IMR-90 (cell line): ENCODE measurements at regions not wholly inside any gene's neighbourhood (a gene's known extent, or its start where the extent isn't known, plus 50 kb on each side); places are given as distances from the start of the nearest gene placed in this dataset.

ENCODE experiments used
- ATAC-seq: fragments of 200-7000 bp; cut with Tn5 transposase; 2 replicates; pipeline ENCODE4 v1.9.1; 2020; ENCODE audit warnings: low read depth, mild to moderate bottlenecking, moderate library complexity
- BruUV-seq: library from RNA; stranded (reverse); fragments of 400-500 nt; replicated peaks from 2 replicates; lab custom pipeline; 2021; lab: Mats Ljungman, UMichigan
- CTCF ChIA-PET: fragments of 300-600 bp; formaldehyde crosslinking; extraction: SDS; loops from one replicate; lab custom pipeline; 2021; ENCODE audit warnings: antibody characterized with exemption; lab: Yijun Ruan, JAX
- POLR2A ChIA-PET: fragments of 300-600 bp; sonication (Branson Sonifier 250); formaldehyde crosslinking; loops from one replicate; lab custom pipeline; 2022; ENCODE audit warnings: antibody characterized with exemption; ENCODE audit not compliant: unreplicated experiment; lab: Charles Lee
- DNase-seq: peaks from one replicate; pipeline ENCODE4 v3.0.0; 2013
- H2AFZ ChIP-seq: replicated peaks from 2 replicates; pipeline ENCODE3; 2013; ENCODE audit warnings: low read length, mild to moderate bottlenecking; ENCODE audit not compliant: poor library complexity
- H2AK5ac ChIP-seq: 2 replicates; pipeline ENCODE4 v1.6.1; 2013; ENCODE audit warnings: low read depth, low read length, inconsistent platforms
- H2AK9ac ChIP-seq: replicated peaks from 2 replicates; pipeline ENCODE3; 2013; ENCODE audit warnings: mild to moderate bottlenecking, low read depth, low read length, moderate library complexity; ENCODE audit not compliant: poor library complexity
- H2BK120ac ChIP-seq: 2 replicates; pipeline ENCODE4 v1.6.1; 2013; ENCODE audit warnings: low read depth, low read length, inconsistent platforms
- H2BK15ac ChIP-seq: 3 replicates; pipeline ENCODE4 v1.6.1; 2013; ENCODE audit warnings: low read depth, low read length, inconsistent platforms
- H2BK20ac ChIP-seq: 2 replicates; pipeline ENCODE4 v1.6.1; 2013; ENCODE audit warnings: low read depth, mild to moderate bottlenecking, inconsistent platforms, low read length, moderate library complexity
- H2BK5ac ChIP-seq: 2 replicates; pipeline ENCODE4 v1.6.1; 2013; ENCODE audit warnings: mild to moderate bottlenecking, low read depth, low read length, inconsistent platforms; ENCODE audit not compliant: poor library complexity, severe bottlenecking
- H3K14ac ChIP-seq: replicated peaks from 2 replicates; pipeline ENCODE4 v1.6.1; 2013; ENCODE audit warnings: low read depth, low read length, inconsistent platforms
- H3K18ac ChIP-seq: 2 replicates; pipeline ENCODE4 v1.6.1; 2013; ENCODE audit warnings: low read depth, low read length, control low read depth
- H3K23ac ChIP-seq: 2 replicates; pipeline ENCODE4 v1.6.1; 2013; ENCODE audit warnings: low read depth, low read length, inconsistent platforms
- H3K27ac ChIP-seq: 2 replicates; pipeline ENCODE4 v1.5.1; 2013; ENCODE audit warnings: mild to moderate bottlenecking, control low read depth, low read length; ENCODE audit not compliant: insufficient read depth
- H3K27me3 ChIP-seq: 2 replicates; pipeline ENCODE4 v1.6.1; 2013; ENCODE audit warnings: low read length; ENCODE audit not compliant: control insufficient read depth, insufficient read depth
- H3K36me3 ChIP-seq: 2 replicates; pipeline ENCODE4 v1.6.1; 2013; ENCODE audit warnings: low read length, mixed read lengths; ENCODE audit not compliant: control insufficient read depth, insufficient read depth
- H3K4ac ChIP-seq: 2 replicates; pipeline ENCODE4 v1.6.1; 2013; ENCODE audit warnings: low read depth, low read length, inconsistent platforms
- H3K4me1 ChIP-seq: 2 replicates; pipeline ENCODE4 v1.6.1; 2013; ENCODE audit warnings: low read length, mixed read lengths; ENCODE audit not compliant: control insufficient read depth, insufficient read depth
- H3K4me2 ChIP-seq: 2 replicates; pipeline ENCODE4 v1.6.1; 2013; ENCODE audit warnings: low read depth, mild to moderate bottlenecking, control low read depth, low read length, moderate library complexity
- H3K4me3 ChIP-seq: 2 replicates; pipeline ENCODE4 v1.5.1; 2013; ENCODE audit warnings: low read depth, mild to moderate bottlenecking, control low read depth, low read length, moderate library complexity; ENCODE audit not compliant: insufficient read depth
- H3K56ac ChIP-seq: 2 replicates; pipeline ENCODE4 v1.6.1; 2013; ENCODE audit warnings: low read length, inconsistent platforms; ENCODE audit not compliant: insufficient read depth; ENCODE audit errors: extremely low read depth
- H3K79me1 ChIP-seq, 2 experiments: 2 replicates each; pipeline ENCODE4 v1.6.1; 2013; ENCODE audit warnings: low read length in 2 of 2, inconsistent platforms in 1 of 2, low read depth in 1 of 2
- H3K9ac ChIP-seq: 2 replicates; pipeline ENCODE4 v1.6.1; 2013; ENCODE audit warnings: low read depth, low read length, control low read depth
- H3K9me1 ChIP-seq: 2 replicates; pipeline ENCODE4 v1.6.1; 2013; ENCODE audit warnings: low read length, inconsistent platforms; ENCODE audit not compliant: insufficient read depth
- H3K9me3 ChIP-seq: 2 replicates; pipeline ENCODE4 v1.6.1; 2013; ENCODE audit warnings: low read length; ENCODE audit not compliant: control insufficient read depth, insufficient read depth
- H4K20me1 ChIP-seq: 2 replicates; pipeline ENCODE4 v1.6.1; 2013; ENCODE audit warnings: low read length, inconsistent platforms; ENCODE audit not compliant: insufficient read depth
- H4K5ac ChIP-seq: 2 replicates; pipeline ENCODE4 v1.6.1; 2013; ENCODE audit warnings: mild to moderate bottlenecking, low read depth, low read length, control low read depth
- H4K8ac ChIP-seq, 2 experiments: 2 replicates each; pipeline ENCODE4 v1.6.1; 2013; ENCODE audit warnings: low read depth in 2 of 2, low read length in 2 of 2, control low read depth in 1 of 2, inconsistent platforms in 1 of 2
- H4K91ac ChIP-seq: 2 replicates; pipeline ENCODE4 v1.6.1; 2013; ENCODE audit warnings: low read depth, low read length, inconsistent platforms; ENCODE audit not compliant: insufficient read depth
- BHLHE40 ChIP-seq: fragments of 150-350 bp; IDR thresholded peaks from 2 replicates; pipeline ENCODE4 v1.6.1; 2016; ENCODE audit warnings: mild to moderate bottlenecking, low read depth, low read length
- CEBPB ChIP-seq: IDR thresholded peaks from 2 replicates; pipeline ENCODE4 v1.6.1; 2012; ENCODE audit warnings: low read depth, low read length, improper control_type of control experiment
- CHD1 ChIP-seq: IDR thresholded peaks from 2 replicates; pipeline ENCODE4 v1.6.1; 2012; ENCODE audit warnings: low read depth, low read length, improper control_type of control experiment
- FOS ChIP-seq: fragments of 150-350 bp; IDR thresholded peaks from 2 replicates; pipeline ENCODE4 v1.6.1; 2016; ENCODE audit warnings: low read depth, low read length
- MAZ ChIP-seq: IDR thresholded peaks from 2 replicates; pipeline ENCODE4 v1.6.1; 2012; ENCODE audit warnings: low read depth, mild to moderate bottlenecking, low read length, improper control_type of control experiment, moderate library complexity, borderline replicate concordance
- NFE2L2 ChIP-seq: fragments of 150-350 bp; IDR thresholded peaks from 2 replicates; pipeline ENCODE4 v1.6.1; 2016; ENCODE audit warnings: low read depth, mild to moderate bottlenecking, low read length
- POLR2A ChIP-seq: IDR thresholded peaks from 2 replicates; pipeline ENCODE4 v1.6.1; 2012; ENCODE audit warnings: mild to moderate bottlenecking, low read depth, low read length
- RAD21 ChIP-seq: IDR thresholded peaks from 2 replicates; pipeline ENCODE4 v1.6.1; 2012; ENCODE audit warnings: low read length, improper control_type of control experiment
- RCOR1 ChIP-seq: IDR thresholded peaks from 2 replicates; pipeline ENCODE4 v1.6.1; 2012; ENCODE audit warnings: mild to moderate bottlenecking, low read length, improper control_type of control experiment; ENCODE audit not compliant: insufficient replicate concordance
- RFX5 ChIP-seq: IDR thresholded peaks from 2 replicates; pipeline ENCODE4 v1.8.0; 2012; ENCODE audit warnings: low read depth, mild to moderate bottlenecking, low read length, moderate library complexity
- SMC3 ChIP-seq: fragments of 150-350 bp; IDR thresholded peaks from 2 replicates; pipeline ENCODE4 v1.6.1; 2016; ENCODE audit warnings: low read depth, mild to moderate bottlenecking, antibody characterized with exemption, low read length, moderate library complexity
- WGBS, 2 experiments: methylation state at CpG; one replicate each; pipeline versions ENCODE4 v1.1.5 to v1.1.7; 2013; ENCODE audit warnings: missing lambda C conversion rate in 2 of 2; ENCODE audit not compliant: insufficient read length in 1 of 2; ENCODE audit errors: extremely low coverage in 2 of 2; 5-methylcytosine and 5-hydroxymethylcytosine counted together
- dilution Hi-C: fragments of 300-500 bp; cut with HindIII; formaldehyde crosslinking; loops from one replicate; pipeline ENCODE4 v1.14.3; 2018; ENCODE audit warnings: low sequenced_read_pairs; ENCODE audit not compliant: unreplicated experiment
- in situ Hi-C: fragments of 300-500 bp; cut with MboI; formaldehyde crosslinking; loops from 3 replicates; pipeline ENCODE4 v1.14.3; 2019; ENCODE audit warnings: low sequenced_read_pairs, inconsistent platforms, mixed read lengths
- intact Hi-C: fragments of 100-400 bp; cut with micrococcal nuclease; formaldehyde crosslinking; loops from 2 replicates; pipeline ENCODE4 v1.10.0; 2022
- TF ChIP-seq, protein P1 (sequence below): fragments of 150-350 bp; IDR thresholded peaks from 2 replicates; pipeline ENCODE4 v1.6.1; 2017; ENCODE audit warnings: mild to moderate bottlenecking, antibody characterized with exemption, low read length, low read depth
- TF ChIP-seq, protein P2 (sequence below): conservative IDR thresholded peaks from 2 replicates; pipeline ENCODE4 v1.5.1; 2012; ENCODE audit warnings: mild to moderate bottlenecking, low read depth, low read length, improper control_type of control experiment

DNA sequence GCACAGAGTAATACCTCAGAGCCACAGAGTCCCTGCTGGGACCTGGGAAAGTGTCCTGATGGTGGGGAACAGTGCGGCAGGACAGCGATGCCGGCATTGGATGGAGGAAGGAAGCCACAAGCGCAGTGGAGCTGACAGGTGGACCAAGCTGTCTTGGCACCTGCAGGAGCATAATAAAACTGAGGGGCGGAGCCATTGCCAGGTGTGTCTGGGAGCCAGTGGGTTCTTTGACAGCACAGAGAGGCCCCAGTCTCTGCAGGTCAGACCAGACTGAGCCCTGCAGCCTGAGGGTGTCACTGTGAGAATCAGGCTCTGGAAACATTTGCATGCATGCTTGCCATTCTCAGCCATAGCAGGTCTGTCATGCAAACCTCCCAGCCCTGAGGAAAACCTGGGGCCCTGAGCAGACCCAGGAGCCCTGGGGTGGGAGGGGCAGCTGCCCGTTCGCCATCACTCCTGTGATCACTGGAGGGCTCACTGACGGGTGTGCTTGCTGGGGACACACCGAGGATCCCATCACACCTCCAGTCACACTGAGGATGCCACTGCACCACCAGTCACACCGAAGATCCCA, 210.5 kb upstream of the HDAC4 start:
- 69% methylated on average over 3 of the region's 10 CpGs; no CpG with 5 or more reads in 1 of the 2 experiments for WGBS, 2 experiments
- no peak overlapping the region for H3K14ac ChIP-seq
- H2AK5ac ChIP-seq: no peak overlapping the region
- no peak overlapping the region for H2BK20ac ChIP-seq
- H3K18ac ChIP-seq: no peak overlapping the region
- no peaks in the 10 kb centered on the region for H3K27me3 ChIP-seq
- CTCF ChIA-PET: no interaction called here
- H4K20me1 ChIP-seq: no peaks in the 10 kb centered on the region
- no peak overlapping the region for H4K91ac ChIP-seq
- no peak overlapping the region for H3K9ac ChIP-seq
- no peak overlapping the region for H2BK15ac ChIP-seq
- H2AK9ac ChIP-seq: no peak overlapping the region
- H3K4ac ChIP-seq: no peak overlapping the region
- no peaks in the 10 kb centered on the region for H3K9me1 ChIP-seq
- H2AFZ ChIP-seq: no peak overlapping the region
- no peaks in the 10 kb centered on the region for H3K79me1 ChIP-seq
- H4K5ac ChIP-seq: no peak overlapping the region
- H3K4me3 ChIP-seq: no peak overlapping the region
- DNase-seq (no peak), ATAC-seq (no peak)
- no peak overlapping the region for H2BK120ac ChIP-seq
- no peak overlapping the region for H3K56ac ChIP-seq
- in situ Hi-C loops (no loop called here), dilution Hi-C loops (no loop called here), intact Hi-C loops (no loop called here)
- H3K36me3 ChIP-seq: no peaks in the 10 kb centered on the region
- H3K23ac ChIP-seq: no peak overlapping the region
- no peaks in the 10 kb centered on the region for H3K4me1 ChIP-seq
- peaks cover 29% of the 10 kb centered on the region; the same call in 1 of the 2 replicates for H3K9me3 ChIP-seq
- TF ChIP-seq RAD21 (no peak), SMC3 (no peak), MAZ (no peak), BHLHE40 (no peak), CHD1 (no peak), NFE2L2 (no peak), RFX5 (no peak), RCOR1 (no peak), FOS (no peak), CEBPB (no peak), POLR2A (no peak)
- TF ChIP-seq, protein P1, sequence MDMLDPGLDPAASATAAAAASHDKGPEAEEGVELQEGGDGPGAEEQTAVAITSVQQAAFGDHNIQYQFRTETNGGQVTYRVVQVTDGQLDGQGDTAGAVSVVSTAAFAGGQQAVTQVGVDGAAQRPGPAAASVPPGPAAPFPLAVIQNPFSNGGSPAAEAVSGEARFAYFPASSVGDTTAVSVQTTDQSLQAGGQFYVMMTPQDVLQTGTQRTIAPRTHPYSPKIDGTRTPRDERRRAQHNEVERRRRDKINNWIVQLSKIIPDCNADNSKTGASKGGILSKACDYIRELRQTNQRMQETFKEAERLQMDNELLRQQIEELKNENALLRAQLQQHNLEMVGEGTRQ: no peak
- TF ChIP-seq, protein P2, sequence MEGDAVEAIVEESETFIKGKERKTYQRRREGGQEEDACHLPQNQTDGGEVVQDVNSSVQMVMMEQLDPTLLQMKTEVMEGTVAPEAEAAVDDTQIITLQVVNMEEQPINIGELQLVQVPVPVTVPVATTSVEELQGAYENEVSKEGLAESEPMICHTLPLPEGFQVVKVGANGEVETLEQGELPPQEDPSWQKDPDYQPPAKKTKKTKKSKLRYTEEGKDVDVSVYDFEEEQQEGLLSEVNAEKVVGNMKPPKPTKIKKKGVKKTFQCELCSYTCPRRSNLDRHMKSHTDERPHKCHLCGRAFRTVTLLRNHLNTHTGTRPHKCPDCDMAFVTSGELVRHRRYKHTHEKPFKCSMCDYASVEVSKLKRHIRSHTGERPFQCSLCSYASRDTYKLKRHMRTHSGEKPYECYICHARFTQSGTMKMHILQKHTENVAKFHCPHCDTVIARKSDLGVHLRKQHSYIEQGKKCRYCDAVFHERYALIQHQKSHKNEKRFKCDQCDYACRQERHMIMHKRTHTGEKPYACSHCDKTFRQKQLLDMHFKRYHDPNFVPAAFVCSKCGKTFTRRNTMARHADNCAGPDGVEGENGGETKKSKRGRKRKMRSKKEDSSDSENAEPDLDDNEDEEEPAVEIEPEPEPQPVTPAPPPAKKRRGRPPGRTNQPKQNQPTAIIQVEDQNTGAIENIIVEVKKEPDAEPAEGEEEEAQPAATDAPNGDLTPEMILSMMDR: no peak
- POLR2A ChIA-PET: no interaction called here
- H2BK5ac ChIP-seq: no peak overlapping the region
- no peak overlapping the region for H3K27ac ChIP-seq
- no TSS peak for BruUV-seq
- no peak overlapping the region for H4K8ac ChIP-seq
- no peak overlapping the region for H3K4me2 ChIP-seq
